Neuronal stem cell (in vitro differentiated cells): ENCODE measurements at regions not wholly inside any gene's neighbourhood (a gene's known extent, or its start where the extent isn't known, plus 50 kb on each side); places are given as distances from the start of the nearest gene placed in this dataset.

Source experiments
- DNase-seq: peaks from one replicate; pipeline ENCODE4 v3.0.0-alpha.2; 2013; ENCODE audit warnings: low spot score
- H2AFZ ChIP-seq: one replicate; pipeline ENCODE4 v1.6.1; 2013; ENCODE audit warnings: mild to moderate bottlenecking, low read length, inconsistent platforms
- H2AK5ac ChIP-seq: 2 replicates; pipeline ENCODE4 v1.6.1; 2013; ENCODE audit warnings: low read depth, mild to moderate bottlenecking, inconsistent platforms, low read length, moderate library complexity, mixed read lengths
- H2BK120ac ChIP-seq: 2 replicates; pipeline ENCODE4 v1.6.1; 2013; ENCODE audit warnings: low read depth, mild to moderate bottlenecking, inconsistent platforms, low read length, moderate library complexity, mixed read lengths
- H2BK12ac ChIP-seq: one replicate; pipeline ENCODE4 v1.6.1; 2013; ENCODE audit warnings: low read length, inconsistent platforms
- H2BK15ac ChIP-seq: 2 replicates; pipeline ENCODE4 v1.6.1; 2013; ENCODE audit warnings: mild to moderate bottlenecking, low read length, inconsistent platforms, mixed read lengths
- H2BK5ac ChIP-seq: one replicate; pipeline ENCODE4 v1.6.1; 2013; ENCODE audit warnings: inconsistent platforms, mild to moderate bottlenecking, low read length, moderate library complexity
- H3K14ac ChIP-seq: one replicate; pipeline ENCODE4 v1.6.1; 2013; ENCODE audit warnings: low read length, inconsistent platforms
- H3K18ac ChIP-seq: 2 replicates; pipeline ENCODE4 v1.6.1; 2013; ENCODE audit warnings: low read length, inconsistent platforms
- H3K23ac ChIP-seq: 2 replicates; pipeline ENCODE4 v1.6.1; 2013; ENCODE audit warnings: low read depth, mild to moderate bottlenecking, mixed read lengths, low read length, inconsistent platforms; ENCODE audit not compliant: poor library complexity
- H3K27ac ChIP-seq: replicated peaks from 3 replicates; pipeline ENCODE4 v1.5.1; 2013; ENCODE audit warnings: low read length, inconsistent platforms
- H3K27me3 ChIP-seq, 3 experiments: 2 replicates each; pipeline ENCODE4 v1.6.1; 2013; ENCODE audit warnings: low read length in 3 of 3, mild to moderate bottlenecking in 2 of 3, inconsistent platforms in 1 of 3, low read depth in 1 of 3, mixed read lengths in 1 of 3, moderate library complexity in 1 of 3; ENCODE audit not compliant: control insufficient read depth in 3 of 3, insufficient read depth in 3 of 3
- H3K36me3 ChIP-seq, 2 donors: replicated peaks in 1 of 2; 2 replicates each; pipeline ENCODE4 v1.6.1; 2013; ENCODE audit warnings: low read length in 2 of 2; ENCODE audit not compliant: control insufficient read depth in 2 of 2, insufficient read depth in 2 of 2
- H3K4ac ChIP-seq: 2 replicates; pipeline ENCODE4 v1.6.1; 2013; ENCODE audit warnings: inconsistent platforms, mild to moderate bottlenecking, low read length, moderate library complexity
- H3K4me1 ChIP-seq, 2 donors: 1 replicate in 1 of 2; 2 replicates in 1 of 2; pipeline ENCODE4 v1.6.1; 2013; ENCODE audit warnings: low read length in 2 of 2, low read depth in 1 of 2; ENCODE audit not compliant: control insufficient read depth in 2 of 2, insufficient read depth in 1 of 2
- H3K4me2 ChIP-seq: one replicate; pipeline ENCODE4 v1.6.1; 2013; ENCODE audit warnings: mild to moderate bottlenecking, low read length, inconsistent platforms; ENCODE audit not compliant: insufficient read depth, poor library complexity, severe bottlenecking
- H3K4me3 ChIP-seq, 2 donors: 2 replicates each; pipeline ENCODE4 v1.5.1; 2013; ENCODE audit warnings: low read length in 2 of 2, mild to moderate bottlenecking in 2 of 2, inconsistent platforms in 1 of 2, moderate library complexity in 1 of 2
- H3K79me1 ChIP-seq: one replicate; pipeline ENCODE4 v1.6.1; 2013; ENCODE audit warnings: low read depth, mild to moderate bottlenecking, inconsistent platforms, low read length, moderate library complexity
- H3K9ac ChIP-seq: one replicate; pipeline ENCODE4 v1.6.1; 2013; ENCODE audit warnings: mild to moderate bottlenecking, low read depth, low read length, inconsistent platforms; ENCODE audit not compliant: poor library complexity
- H3K9me3 ChIP-seq, 2 donors: replicated peaks in 1 of 2; 2 replicates each; pipeline versions ENCODE3 to v1.6.1; 2013; ENCODE audit warnings: low read length in 2 of 2, mild to moderate bottlenecking in 2 of 2, inconsistent platforms in 1 of 2, low read depth in 1 of 2, mixed read lengths in 1 of 2, moderate library complexity in 1 of 2; ENCODE audit not compliant: control insufficient read depth in 2 of 2, insufficient read depth in 1 of 2
- H4K8ac ChIP-seq: one replicate; pipeline ENCODE4 v1.6.1; 2013; ENCODE audit warnings: low read depth, mild to moderate bottlenecking, inconsistent platforms, low read length, moderate library complexity
- H4K91ac ChIP-seq: one replicate; pipeline ENCODE4 v1.6.1; 2013; ENCODE audit warnings: low read length, low read depth, mild to moderate bottlenecking, inconsistent platforms; ENCODE audit not compliant: poor library complexity
- WGBS, 2 donors: extraction: QIAGEN DNeasy Blood & Tissue Kit; methylation state at CpG; one replicate each; pipeline ENCODE4 v1.1.7; 2013; ENCODE audit warnings: missing lambda C conversion rate in 2 of 2, mixed read lengths in 1 of 2; ENCODE audit not compliant: insufficient read length in 2 of 2, insufficient replicate concordance in 1 of 2; ENCODE audit errors: extremely low coverage in 2 of 2; 5-methylcytosine and 5-hydroxymethylcytosine counted together

GRCh38 chr2:12642332-12642731, 74.4 kb upstream of the TRIB2 start:
- no peak overlapping the region for H2AK5ac ChIP-seq
- H4K8ac ChIP-seq = no peak overlapping the region
- H3K14ac ChIP-seq = no peak overlapping the region
- no peak overlapping the region for H3K9ac ChIP-seq
- no peak overlapping the region for H2BK15ac ChIP-seq
- no peaks in the 10 kb centered on the region for H3K27me3 ChIP-seq
- no peak overlapping the region for H2BK5ac ChIP-seq
- no peaks in the 10 kb centered on the region for H3K79me1 ChIP-seq
- no peak overlapping the region for H3K4me2 ChIP-seq
- H3K4me1 ChIP-seq = peaks cover 0 to 2% of the 10 kb centered on the region in 2 donors
- H3K23ac ChIP-seq = no peak overlapping the region
- DNase-seq = no peak
- no peak overlapping the region for H2BK120ac ChIP-seq
- H3K9me3 ChIP-seq = peaks cover 0 to 6% of the 10 kb centered on the region in 2 donors
- H4K91ac ChIP-seq = no peak overlapping the region
- H2BK12ac ChIP-seq = no peak overlapping the region
- no peak overlapping the region for H3K4me3 ChIP-seq
- no peak overlapping the region for H2AFZ ChIP-seq
- no peak overlapping the region for H3K4ac ChIP-seq
- no CpG with 5 or more reads among the region's 7 CpGs for WGBS, 2 donors
- H3K36me3 ChIP-seq = no peaks in the 10 kb centered on the region
- no peak overlapping the region for H3K18ac ChIP-seq
- H3K27ac ChIP-seq = no peak overlapping the region

GRCh38 chr2:12642859-12643258, 73.9 kb upstream of the TRIB2 start:
- Histone ChIP-seq H3K36me3 (no peaks in the 10 kb centered on the region), H3K23ac (no peak overlapping the region), H4K8ac (no peak overlapping the region), H2BK5ac (no peak overlapping the region), H3K9ac (no peak overlapping the region), H3K9me3 (peaks cover 0 to 6% of the 10 kb centered on the region in 2 donors), H3K79me1 (no peaks in the 10 kb centered on the region), H3K27ac (no peak overlapping the region), H2BK15ac (no peak overlapping the region), H2BK120ac (no peak overlapping the region), H3K14ac (no peak overlapping the region), H3K4me1 (peaks cover 0 to 2% of the 10 kb centered on the region in 2 donors), H2AK5ac (no peak overlapping the region), H3K27me3 (no peaks in the 10 kb centered on the region), H4K91ac (no peak overlapping the region), H3K4me3 (no peak overlapping the region), H3K4me2 (no peak overlapping the region), H2BK12ac (no peak overlapping the region), H3K4ac (no peak overlapping the region), H3K18ac (no peak overlapping the region), H2AFZ (no peak overlapping the region)
- WGBS, 2 donors = no CpG with 5 or more reads among the region's 5 CpGs
- DNase-seq = no peak

- H2BK15ac ChIP-seq = no peak overlapping the region
- no peaks in the 10 kb centered on the region for H3K36me3 ChIP-seq
- no peak overlapping the region for H3K14ac ChIP-seq
- no peak overlapping the region for H2AFZ ChIP-seq
- DNase-seq = no peak
- no peak overlapping the region for H4K8ac ChIP-seq
- no peak overlapping the region for H3K27ac ChIP-seq
- no peak overlapping the region for H3K9ac ChIP-seq
- H3K27me3 ChIP-seq = no peaks in the 10 kb centered on the region
- H3K4me1 ChIP-seq = peaks cover 0 to 5% of the 10 kb centered on the region in 2 donors
- WGBS, 2 donors = no CpG with 5 or more reads among the region's 10 CpGs
- no peak overlapping the region for H2BK120ac ChIP-seq
- no peak overlapping the region for H4K91ac ChIP-seq
- H3K23ac ChIP-seq = no peak overlapping the region
- no peak overlapping the region for H3K18ac ChIP-seq
- peak overlapping the region in 1 of 2 donors; percentile 32 for H3K4me3 ChIP-seq
- H2AK5ac ChIP-seq = no peak overlapping the region
- no peak overlapping the region for H3K4ac ChIP-seq
- H3K79me1 ChIP-seq = no peaks in the 10 kb centered on the region
- no peak overlapping the region for H2BK12ac ChIP-seq
- H3K9me3 ChIP-seq = peaks cover 0 to 6% of the 10 kb centered on the region in 2 donors
- no peak overlapping the region for H3K4me2 ChIP-seq
- H2BK5ac ChIP-seq = no peak overlapping the region
Measured at GRCh38 chr2:12649602-12650400, 66.9 kb upstream of the TRIB2 start.

GRCh38 chr2:12651641-12652040, 65.1 kb upstream of the TRIB2 start:
- Histone ChIP-seq H3K27me3 (no peaks in the 10 kb centered on the region), H2BK12ac (no peak overlapping the region), H3K79me1 (no peaks in the 10 kb centered on the region), H3K36me3 (no peaks in the 10 kb centered on the region), H3K14ac (no peak overlapping the region), H2BK5ac (no peak overlapping the region), H2BK120ac (no peak overlapping the region), H2AK5ac (no peak overlapping the region), H3K4ac (no peak overlapping the region), H3K4me2 (no peak overlapping the region), H3K18ac (no peak overlapping the region), H3K4me1 (peaks cover 0 to 5% of the 10 kb centered on the region in 2 donors), H4K8ac (no peak overlapping the region), H2AFZ (peak overlapping the region; percentile 71), H2BK15ac (no peak overlapping the region), H3K27ac (no peak overlapping the region), H4K91ac (no peak overlapping the region), H3K9ac (no peak overlapping the region), H3K9me3 (peaks cover 0 to 5% of the 10 kb centered on the region in 2 donors), H3K4me3 (no peak overlapping the region), H3K23ac (no peak overlapping the region)
- no peak for DNase-seq
- WGBS, 2 donors = no CpG with 5 or more reads among the region's 8 CpGs
